BJ (cell line): ENCODE measurements at regions not wholly inside any gene's neighbourhood (a gene's known extent, or its start where the extent isn't known, plus 50 kb on each side); places are given as distances from the start of the nearest gene placed in this dataset.

Source experiments
- CTCF ChIA-PET: fragments of 350-600 bp; formaldehyde crosslinking; extraction: SDS; loops from one replicate; lab custom pipeline; 2021; ENCODE audit warnings: antibody characterized with exemption, inconsistent platforms; lab: Yijun Ruan, JAX
- POLR2A ChIA-PET: fragments of 300-600 bp; sonication (Branson Sonifier 250); formaldehyde crosslinking; extraction: SDS; loops from one replicate; lab custom pipeline; 2021; ENCODE audit warnings: antibody characterized with exemption; lab: Charles Lee
- DNase-seq: peaks from one replicate; pipeline ENCODE4 v3.0.0-alpha.2; 2011; ENCODE audit warnings: low read depth
- H3K27me3 ChIP-seq: 2 replicates; pipeline ENCODE4 v1.6.0; 2011; ENCODE audit warnings: low read length; ENCODE audit not compliant: control insufficient read depth, insufficient read depth
- H3K36me3 ChIP-seq: 2 replicates; pipeline ENCODE4 v1.5.1; 2011; ENCODE audit warnings: low read length; ENCODE audit not compliant: control insufficient read depth, insufficient read depth
- H3K4me3 ChIP-seq: 2 replicates; pipeline ENCODE4 v1.5.1; 2011; ENCODE audit warnings: low read depth, mild to moderate bottlenecking, control low read depth, low read length
- TF ChIP-seq, protein P1 (sequence below): IDR thresholded peaks from 2 replicates; pipeline ENCODE4 v1.5.1; 2011; ENCODE audit warnings: low read depth, mild to moderate bottlenecking, control low read depth, inconsistent platforms, low read length, moderate library complexity; ENCODE audit not compliant: insufficient read depth

DNA sequence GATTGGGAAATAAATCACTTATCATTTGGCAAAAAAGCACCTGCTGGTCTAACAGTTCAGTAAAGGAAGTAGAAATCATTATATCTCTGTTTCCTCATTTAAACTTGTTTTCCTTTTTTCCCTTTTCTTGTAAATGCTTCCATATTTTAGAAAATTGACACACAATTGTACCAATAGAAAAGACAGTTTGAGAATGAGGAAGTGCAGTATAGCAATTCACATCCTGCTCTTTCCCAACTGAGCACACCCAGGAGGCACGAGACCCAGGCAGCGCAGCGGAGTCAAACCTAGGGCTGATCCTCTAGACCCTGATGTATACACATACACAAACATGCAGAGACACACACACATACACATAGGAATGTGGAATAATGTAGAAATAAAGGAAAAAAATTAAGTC, 74.8 kb upstream of the PACRGL start:
- Histone ChIP-seq H3K36me3 (peaks cover 2% of the 10 kb centered on the region; the same call in 1 of the 2 replicates), H3K4me3 (no peak overlapping the region), H3K27me3 (no peaks in the 10 kb centered on the region)
- TF ChIP-seq, protein P1, sequence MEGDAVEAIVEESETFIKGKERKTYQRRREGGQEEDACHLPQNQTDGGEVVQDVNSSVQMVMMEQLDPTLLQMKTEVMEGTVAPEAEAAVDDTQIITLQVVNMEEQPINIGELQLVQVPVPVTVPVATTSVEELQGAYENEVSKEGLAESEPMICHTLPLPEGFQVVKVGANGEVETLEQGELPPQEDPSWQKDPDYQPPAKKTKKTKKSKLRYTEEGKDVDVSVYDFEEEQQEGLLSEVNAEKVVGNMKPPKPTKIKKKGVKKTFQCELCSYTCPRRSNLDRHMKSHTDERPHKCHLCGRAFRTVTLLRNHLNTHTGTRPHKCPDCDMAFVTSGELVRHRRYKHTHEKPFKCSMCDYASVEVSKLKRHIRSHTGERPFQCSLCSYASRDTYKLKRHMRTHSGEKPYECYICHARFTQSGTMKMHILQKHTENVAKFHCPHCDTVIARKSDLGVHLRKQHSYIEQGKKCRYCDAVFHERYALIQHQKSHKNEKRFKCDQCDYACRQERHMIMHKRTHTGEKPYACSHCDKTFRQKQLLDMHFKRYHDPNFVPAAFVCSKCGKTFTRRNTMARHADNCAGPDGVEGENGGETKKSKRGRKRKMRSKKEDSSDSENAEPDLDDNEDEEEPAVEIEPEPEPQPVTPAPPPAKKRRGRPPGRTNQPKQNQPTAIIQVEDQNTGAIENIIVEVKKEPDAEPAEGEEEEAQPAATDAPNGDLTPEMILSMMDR = no peak
- CTCF ChIA-PET = no interaction called here
- no peak for DNase-seq
- POLR2A ChIA-PET = no interaction called here

GRCh38 chr4:20626326-20627005, 73.8 kb upstream of the PACRGL start:
- no peak for DNase-seq
- POLR2A ChIA-PET = no interaction called here
- Histone ChIP-seq H3K36me3 (peaks cover 2% of the 10 kb centered on the region; the same call in 1 of the 2 replicates), H3K4me3 (no peak overlapping the region), H3K27me3 (no peaks in the 10 kb centered on the region)
- TF ChIP-seq, protein P1 = no peak
- CTCF ChIA-PET = no interaction called here

DNA sequence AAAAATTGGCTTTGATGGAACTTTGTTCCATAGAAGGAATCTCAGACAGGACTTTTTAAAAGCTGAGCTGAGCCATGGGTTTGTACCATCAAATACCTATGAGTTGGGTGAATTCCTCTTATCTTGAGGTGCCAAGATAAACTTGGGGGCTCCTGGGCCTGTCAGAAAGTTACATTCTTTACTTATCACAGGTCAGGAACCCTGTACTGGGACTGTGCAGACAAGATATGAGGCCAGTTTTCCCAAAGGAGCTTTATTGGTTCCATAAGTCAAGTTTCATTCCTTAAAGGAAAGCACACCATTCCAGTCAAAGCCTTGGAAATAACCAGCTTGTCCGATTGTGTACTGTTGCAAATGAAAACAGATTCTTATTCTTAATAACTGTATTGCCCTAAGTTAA, 72.4 kb upstream of the PACRGL start:
- no peak overlapping the region for H3K4me3 ChIP-seq
- ChIA-PET POLR2A (interaction anchor here (0.5 kb wide), 1 partner anchor 694 kb away, joined by 6 read pairs; no protein-coding TSS in a partner anchor), CTCF (interaction anchor here (0.5 kb wide), 1 partner anchor 10 kb away, joined by 3 read pairs; no protein-coding TSS in a partner anchor)
- H3K36me3 ChIP-seq = no peaks in the 10 kb centered on the region
- DNase-seq = no peak
- TF ChIP-seq, protein P1 = no peak
- H3K27me3 ChIP-seq = no peaks in the 10 kb centered on the region

DNA sequence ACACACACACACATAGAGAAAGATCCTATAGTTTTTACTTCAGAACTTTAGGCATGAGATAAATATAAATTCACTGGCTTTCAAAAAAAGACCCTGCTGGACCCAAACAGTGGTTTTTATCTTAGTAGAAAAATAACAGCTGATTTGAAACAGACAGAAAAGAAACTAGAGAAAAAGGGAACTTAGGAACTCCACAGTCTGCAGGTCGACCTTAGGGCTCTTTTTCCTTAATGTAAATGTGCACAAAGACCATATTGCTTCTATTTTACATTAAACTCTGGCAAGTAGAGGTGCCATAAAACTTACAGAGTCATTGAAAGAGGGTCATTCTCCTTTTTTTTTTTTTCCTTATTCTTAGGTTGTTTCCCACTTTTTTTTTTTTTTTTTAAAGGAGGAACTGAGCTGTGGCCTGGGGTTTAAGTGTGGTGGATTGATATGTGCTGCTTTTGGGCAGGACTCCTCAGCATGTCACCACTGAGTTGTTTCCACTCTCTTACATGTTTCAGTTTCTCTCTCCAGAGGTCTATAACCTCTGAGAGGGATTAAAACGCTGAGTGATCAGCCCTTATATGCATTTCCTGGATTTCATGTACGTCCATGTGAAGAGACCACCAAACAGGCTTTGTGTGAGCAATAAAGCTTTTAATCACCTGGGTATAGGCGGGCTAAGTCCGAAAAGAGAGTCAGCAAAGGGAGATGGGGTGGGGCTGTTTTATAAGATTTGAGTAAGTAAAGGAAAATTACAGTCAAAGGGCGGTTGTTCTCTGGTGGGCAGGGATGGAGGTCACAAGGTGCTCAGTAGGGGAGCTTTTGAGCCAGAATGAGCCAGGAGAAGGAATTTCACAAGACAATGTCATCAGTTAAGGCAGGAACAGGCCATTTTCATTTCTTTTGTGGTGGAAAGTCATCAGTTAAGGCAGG, 70.8 kb upstream of the PACRGL start:
- no peak for DNase-seq
- ChIA-PET CTCF (no interaction called here), POLR2A (no interaction called here)

More for the DNA sequence above, 70.8 kb upstream of the PACRGL start:
- no peaks in the 10 kb centered on the region for H3K27me3 ChIP-seq
- no peak overlapping the region for H3K4me3 ChIP-seq
- no peaks in the 10 kb centered on the region for H3K36me3 ChIP-seq
- TF ChIP-seq, protein P1 = no peak
